ENCODE measurements at regions not wholly inside any gene's neighbourhood (a gene's known extent, or its start where the extent isn't known, plus 50 kb on each side); places are given as distances from the start of the nearest gene placed in this dataset.

DNA sequence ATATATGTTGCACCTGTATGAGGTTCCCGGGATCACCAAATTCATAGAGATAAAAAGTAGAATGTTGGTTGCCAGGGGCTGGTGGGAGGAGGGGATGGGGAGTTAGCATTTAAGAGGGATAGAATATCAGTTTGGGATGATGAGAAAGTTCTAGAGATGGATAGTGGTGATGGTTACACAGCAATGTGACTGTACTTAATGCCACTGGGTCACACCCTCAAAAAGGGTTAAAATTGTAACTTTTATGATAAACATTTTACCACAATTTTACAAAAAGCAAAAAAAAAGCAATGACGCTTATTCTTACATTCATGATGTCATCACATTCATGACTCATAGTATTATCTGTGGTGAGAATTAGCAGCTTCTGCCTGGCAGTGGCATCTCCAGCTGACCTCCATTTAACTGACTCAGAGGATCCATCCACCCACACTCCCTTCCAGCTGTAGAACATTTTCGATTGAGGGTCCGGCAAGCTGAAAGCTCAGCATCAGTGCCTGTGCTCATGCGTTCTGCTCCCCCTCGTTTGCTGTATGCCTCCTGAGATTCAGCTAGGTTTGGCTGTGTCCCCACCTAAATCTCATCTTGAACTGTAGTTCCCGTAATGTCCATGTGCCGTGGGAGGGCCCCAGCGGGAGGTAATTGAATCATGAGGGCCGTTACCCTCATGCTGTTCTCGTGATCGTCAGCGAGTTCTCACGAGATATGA is 64.8 kb upstream of the TMEM260 start:
- 96% methylated on average over 7 of the region's 14 CpGs for WGBS (ENCODE audit: insufficient coverage)
- CTCF ChIA-PET, result interaction anchor here (1.4 kb wide), 1 partner anchor 23 kb away, joined by 3 read pairs; no protein-coding TSS in a partner anchor
- POLR2A ChIA-PET, result no interaction called here
- H3K4me3 Mint-ChIP-seq, result no peak overlapping the region
- Histone ChIP-seq H3K27ac (ENCODE audit: low read length in 2 of 2) (no peak overlapping the region), H2AFZ (ENCODE audit: insufficient read depth, low read depth, low read length, poor library complexity, severe bottlenecking) (no peak overlapping the region), H3K27me3 (replicated peaks in 1 of 4; ENCODE audit: control extremely low read depth in 1 of 4, control insufficient read depth in 3 of 4, insufficient read depth in 4 of 4, low read length in 3 of 4) (no peaks in the 10 kb centered on the region), H3K4me2 (replicated peaks; ENCODE audit: low read depth, low read length, poor library complexity, severe bottlenecking) (no peak overlapping the region), H3K36me3 (replicated peaks in 1 of 2; ENCODE audit: control extremely low read depth in 1 of 2, control insufficient read depth in 1 of 2, extremely low read depth in 1 of 2, insufficient read depth in 2 of 2, low read length in 1 of 2) (no peaks in the 10 kb centered on the region), H3K79me2 (ENCODE audit: control insufficient read depth, insufficient read depth, low read length) (no peaks in the 10 kb centered on the region), H3K9me3 (ENCODE audit: control extremely low read depth in 1 of 3, control insufficient read depth in 2 of 3, insufficient read depth in 1 of 3, low read length in 2 of 3) (no peaks in the 10 kb centered on the region), H3K4me3 (ENCODE audit: control extremely low read depth in 1 of 5, extremely low read depth in 1 of 5, insufficient read depth in 1 of 5, low read depth in 2 of 5, low read length in 4 of 5) (no peak overlapping the region), H3K9ac (ENCODE audit: low read length) (no peak overlapping the region), H3K4me1 (ENCODE audit: control insufficient read depth in 2 of 2, insufficient read depth in 2 of 2, low read length in 2 of 2) (no peaks in the 10 kb centered on the region), H4K20me1 (ENCODE audit: control insufficient read depth, insufficient read depth, low read length, poor library complexity, severe bottlenecking) (no peaks in the 10 kb centered on the region)
- no peaks in the 10 kb centered on the region for H3K4me1 Mint-ChIP-seq
- H3K27ac Mint-ChIP-seq, result no peak overlapping the region
- no peaks in the 10 kb centered on the region for H3K9me3 Mint-ChIP-seq (ENCODE audit: insufficient read depth)
- H3K27me3 Mint-ChIP-seq, result peaks cover 25% of the 10 kb centered on the region
- DNase-seq, result no peak
- TF ChIP-seq, protein P1, sequence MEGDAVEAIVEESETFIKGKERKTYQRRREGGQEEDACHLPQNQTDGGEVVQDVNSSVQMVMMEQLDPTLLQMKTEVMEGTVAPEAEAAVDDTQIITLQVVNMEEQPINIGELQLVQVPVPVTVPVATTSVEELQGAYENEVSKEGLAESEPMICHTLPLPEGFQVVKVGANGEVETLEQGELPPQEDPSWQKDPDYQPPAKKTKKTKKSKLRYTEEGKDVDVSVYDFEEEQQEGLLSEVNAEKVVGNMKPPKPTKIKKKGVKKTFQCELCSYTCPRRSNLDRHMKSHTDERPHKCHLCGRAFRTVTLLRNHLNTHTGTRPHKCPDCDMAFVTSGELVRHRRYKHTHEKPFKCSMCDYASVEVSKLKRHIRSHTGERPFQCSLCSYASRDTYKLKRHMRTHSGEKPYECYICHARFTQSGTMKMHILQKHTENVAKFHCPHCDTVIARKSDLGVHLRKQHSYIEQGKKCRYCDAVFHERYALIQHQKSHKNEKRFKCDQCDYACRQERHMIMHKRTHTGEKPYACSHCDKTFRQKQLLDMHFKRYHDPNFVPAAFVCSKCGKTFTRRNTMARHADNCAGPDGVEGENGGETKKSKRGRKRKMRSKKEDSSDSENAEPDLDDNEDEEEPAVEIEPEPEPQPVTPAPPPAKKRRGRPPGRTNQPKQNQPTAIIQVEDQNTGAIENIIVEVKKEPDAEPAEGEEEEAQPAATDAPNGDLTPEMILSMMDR (IDR thresholded peaks at IDR 0.05), result no peak
- TF ChIP-seq EZH2 (IDR thresholded peaks at IDR 0.05; ENCODE audit: borderline replicate concordance, insufficient read depth, low read depth, low read length, poor library complexity, severe bottlenecking), result no peak
- ATAC-seq (ENCODE audit: low read depth), result no peak
- intact Hi-C loops (cut with micrococcal nuclease), result no loop called here

DNA sequence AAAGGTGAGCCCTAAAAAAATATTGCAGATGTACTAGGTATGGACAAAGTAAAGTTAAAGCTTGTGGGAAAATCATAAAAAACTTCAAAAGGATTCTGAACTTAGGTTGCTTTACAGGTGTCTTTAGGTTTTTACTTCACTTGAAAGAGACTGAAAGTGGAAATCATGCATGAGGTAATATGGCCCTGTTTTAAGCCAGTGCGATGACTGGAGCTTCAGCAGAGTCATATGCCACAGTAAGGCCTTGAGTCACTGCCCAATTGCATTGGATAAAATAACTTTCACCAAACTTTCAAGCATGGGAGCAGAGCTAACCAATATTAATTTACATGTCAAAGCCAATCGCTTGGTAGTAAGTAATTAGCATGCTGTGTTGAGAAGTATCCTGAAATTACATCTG is 63.9 kb upstream of the TMEM260 start:
- no CpG with 5 or more reads among the region's 2 CpGs for WGBS (ENCODE audit: insufficient coverage)
- H3K9me3 Mint-ChIP-seq (ENCODE audit: insufficient read depth), result no peaks in the 10 kb centered on the region
- Histone ChIP-seq H3K27me3 (replicated peaks in 1 of 4; ENCODE audit: control extremely low read depth in 1 of 4, control insufficient read depth in 3 of 4, insufficient read depth in 4 of 4, low read length in 3 of 4) (no peaks in the 10 kb centered on the region), H4K20me1 (ENCODE audit: control insufficient read depth, insufficient read depth, low read length, poor library complexity, severe bottlenecking) (no peaks in the 10 kb centered on the region), H3K36me3 (replicated peaks in 1 of 2; ENCODE audit: control extremely low read depth in 1 of 2, control insufficient read depth in 1 of 2, extremely low read depth in 1 of 2, insufficient read depth in 2 of 2, low read length in 1 of 2) (no peaks in the 10 kb centered on the region), H3K9ac (ENCODE audit: low read length) (no peak overlapping the region), H3K27ac (ENCODE audit: low read length in 2 of 2) (no peak overlapping the region), H3K4me1 (ENCODE audit: control insufficient read depth in 2 of 2, insufficient read depth in 2 of 2, low read length in 2 of 2) (no peaks in the 10 kb centered on the region), H2AFZ (ENCODE audit: insufficient read depth, low read depth, low read length, poor library complexity, severe bottlenecking) (no peak overlapping the region), H3K79me2 (ENCODE audit: control insufficient read depth, insufficient read depth, low read length) (no peaks in the 10 kb centered on the region), H3K4me2 (replicated peaks; ENCODE audit: low read depth, low read length, poor library complexity, severe bottlenecking) (no peak overlapping the region), H3K9me3 (ENCODE audit: control extremely low read depth in 1 of 3, control insufficient read depth in 2 of 3, insufficient read depth in 1 of 3, low read length in 2 of 3) (no peaks in the 10 kb centered on the region), H3K4me3 (ENCODE audit: control extremely low read depth in 1 of 5, extremely low read depth in 1 of 5, insufficient read depth in 1 of 5, low read depth in 2 of 5, low read length in 4 of 5) (no peak overlapping the region)
- ChIA-PET POLR2A (no interaction called here), CTCF (interaction anchor here (1.4 kb wide), 1 partner anchor 24 kb away, joined by 3 read pairs; no protein-coding TSS in a partner anchor)
- no peak overlapping the region for H3K4me3 Mint-ChIP-seq
- intact Hi-C loops (cut with micrococcal nuclease), result no loop called here
- no peak overlapping the region for H3K27ac Mint-ChIP-seq
- peaks cover 26% of the 10 kb centered on the region for H3K27me3 Mint-ChIP-seq
- no peaks in the 10 kb centered on the region for H3K4me1 Mint-ChIP-seq
- no peak for DNase-seq
- ATAC-seq (ENCODE audit: low read depth), result no peak
- no peak for TF ChIP-seq EZH2 (IDR thresholded peaks at IDR 0.05; ENCODE audit: borderline replicate concordance, insufficient read depth, low read depth, low read length, poor library complexity, severe bottlenecking)
- TF ChIP-seq, protein P1 (IDR thresholded peaks at IDR 0.05), result no peak
